ENCODE measurements at regions not wholly inside any gene's neighbourhood (a gene's known extent, or its start where the extent isn't known, plus 50 kb on each side); places are given as distances from the start of the nearest gene placed in this dataset.

GRCh38 chr1:60419023-60419422 lies 345.5 kb upstream of the C1orf87 start:
- TF ChIP-seq CTCF (conservative IDR thresholded peaks at IDR 0.05; ENCODE audit: low read length) (no peak), EZH2phosphoT487 (IDR thresholded peaks at IDR 0.05; ENCODE audit: borderline replicate concordance, low read depth, low read length) (no peak)

Measured in OCI-LY7 (cell line).